HG03575 (cell line): ENCODE measurements at regions not wholly inside any gene's neighbourhood (a gene's known extent, or its start where the extent isn't known, plus 50 kb on each side); places are given as distances from the start of the nearest gene placed in this dataset.
"Not testable (repeated sequence)": the region's sequence is repeated elsewhere in the genome, so short reads cannot be mapped to it uniquely, and the experiment has no call there.

Experiments used
- ATAC-seq: cut with Tn5 transposase; IDR thresholded peaks from one replicate; pipeline ENCODE4 v1.9.1; 2021; ENCODE audit not compliant: unreplicated experiment, insufficient number of reproducible peaks, low FRiP score; ENCODE audit errors: extremely low read depth

GRCh38 chr10:38209332-38209731 lies 115.2 kb downstream of the ZNF37A start:
- no peak for ATAC-seq

GRCh38 chr10:38209748-38210147 lies 115.6 kb downstream of the ZNF37A start:
- ATAC-seq = not testable (repeated sequence)

- no peak for ATAC-seq
Measured at GRCh38 chr10:38212460-38212859, 118.3 kb downstream of the ZNF37A start.

- no peak for ATAC-seq
Measured at GRCh38 chr10:38226385-38226784, 132.2 kb downstream of the ZNF37A start.

GRCh38 chr10:38228394-38228793 lies 134.3 kb downstream of the ZNF37A start:
- no peak for ATAC-seq

GRCh38 chr10:38238479-38238878 lies 144.3 kb downstream of the ZNF37A start:
- ATAC-seq = not testable (repeated sequence)

GRCh38 chr10:38242061-38242649 lies 148.0 kb downstream of the ZNF37A start:
- ATAC-seq = not testable (repeated sequence)

- ATAC-seq = not testable (repeated sequence)
Measured at GRCh38 chr10:38248113-38248512, 154.0 kb downstream of the ZNF37A start.

- ATAC-seq = not testable (repeated sequence)
Measured at GRCh38 chr10:38252551-38252950, 158.4 kb downstream of the ZNF37A start.

- not testable (repeated sequence) for ATAC-seq
Measured at GRCh38 chr10:38267555-38267954, 173.4 kb downstream of the ZNF37A start.

GRCh38 chr10:38271031-38271430 lies 176.9 kb downstream of the ZNF37A start:
- not testable (repeated sequence) for ATAC-seq

- not testable (repeated sequence) for ATAC-seq
Measured at GRCh38 chr10:38274879-38275278, 180.7 kb downstream of the ZNF37A start.

- not testable (repeated sequence) for ATAC-seq
Measured at GRCh38 chr10:38292560-38292959, 198.4 kb downstream of the ZNF37A start.

GRCh38 chr10:38310111-38310510 lies 216.0 kb downstream of the ZNF37A start:
- not testable (repeated sequence) for ATAC-seq

- not testable (repeated sequence) for ATAC-seq
Measured at GRCh38 chr10:38315090-38315805, 221.1 kb downstream of the ZNF37A start.

GRCh38 chr10:38321393-38321792 lies 227.3 kb downstream of the ZNF37A start:
- ATAC-seq = not testable (repeated sequence)

GRCh38 chr10:38330306-38330705 lies 236.2 kb downstream of the ZNF37A start:
- ATAC-seq = not testable (repeated sequence)

GRCh38 chr10:38331106-38331505 lies 237.0 kb downstream of the ZNF37A start:
- ATAC-seq = not testable (repeated sequence)

GRCh38 chr10:38333699-38334098 lies 239.6 kb downstream of the ZNF37A start:
- not testable (repeated sequence) for ATAC-seq

GRCh38 chr10:38350645-38351044 lies 256.5 kb downstream of the ZNF37A start:
- not testable (repeated sequence) for ATAC-seq
